HG03175 (cell line): ENCODE measurements at regions not wholly inside any gene's neighbourhood (a gene's known extent, or its start where the extent isn't known, plus 50 kb on each side); places are given as distances from the start of the nearest gene placed in this dataset.

Experiments used
- ATAC-seq: cut with Tn5 transposase; IDR thresholded peaks from one replicate; pipeline ENCODE4 v1.9.1; 2021; ENCODE audit warnings: mild to moderate bottlenecking, moderate library complexity; ENCODE audit not compliant: unreplicated experiment

GRCh38 chr1:189851806-189852367, 625.8 kb downstream of the BRINP3 start:
- peak; percentile 43 for ATAC-seq

DNA sequence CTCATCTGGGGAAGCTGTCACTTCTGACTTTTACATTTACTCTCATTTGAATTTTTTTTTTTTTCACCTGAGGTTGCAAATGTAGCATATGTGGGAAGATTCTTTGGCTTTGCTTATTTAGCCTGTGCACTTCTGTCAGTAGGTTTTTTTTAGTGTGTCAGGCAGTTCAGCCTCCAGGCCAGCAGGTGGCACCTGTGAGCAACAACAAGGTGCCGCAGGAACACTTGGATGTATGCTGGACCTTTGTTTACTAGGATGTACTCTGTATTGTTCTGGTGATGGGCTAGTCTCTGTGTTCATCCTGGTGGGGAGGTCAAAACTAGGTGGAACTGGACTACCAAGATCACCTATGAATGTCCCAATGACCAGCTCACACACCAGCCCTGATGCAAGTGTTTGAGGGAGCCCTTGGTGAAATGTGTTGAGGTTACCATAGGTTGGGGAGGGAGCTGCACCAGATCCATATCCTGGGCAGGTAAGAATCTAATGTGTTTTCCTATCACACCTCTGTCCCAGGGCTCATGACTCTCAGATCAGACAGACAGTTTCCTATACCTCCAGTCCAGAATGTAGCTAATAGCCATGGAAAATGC, 618.2 kb downstream of the BRINP3 start:
- ATAC-seq, result no peak

GRCh38 chr1:189866606-189867005, 611.1 kb downstream of the BRINP3 start:
- no peak for ATAC-seq

- no peak for ATAC-seq
Observed at GRCh38 chr1:189868021-189868420, 609.6 kb downstream of the BRINP3 start.

- no peak for ATAC-seq
Observed at GRCh38 chr1:189874715-189875435, 602.8 kb downstream of the BRINP3 start.

GRCh38 chr1:189880135-189880534, 597.5 kb downstream of the BRINP3 start:
- no peak for ATAC-seq

DNA sequence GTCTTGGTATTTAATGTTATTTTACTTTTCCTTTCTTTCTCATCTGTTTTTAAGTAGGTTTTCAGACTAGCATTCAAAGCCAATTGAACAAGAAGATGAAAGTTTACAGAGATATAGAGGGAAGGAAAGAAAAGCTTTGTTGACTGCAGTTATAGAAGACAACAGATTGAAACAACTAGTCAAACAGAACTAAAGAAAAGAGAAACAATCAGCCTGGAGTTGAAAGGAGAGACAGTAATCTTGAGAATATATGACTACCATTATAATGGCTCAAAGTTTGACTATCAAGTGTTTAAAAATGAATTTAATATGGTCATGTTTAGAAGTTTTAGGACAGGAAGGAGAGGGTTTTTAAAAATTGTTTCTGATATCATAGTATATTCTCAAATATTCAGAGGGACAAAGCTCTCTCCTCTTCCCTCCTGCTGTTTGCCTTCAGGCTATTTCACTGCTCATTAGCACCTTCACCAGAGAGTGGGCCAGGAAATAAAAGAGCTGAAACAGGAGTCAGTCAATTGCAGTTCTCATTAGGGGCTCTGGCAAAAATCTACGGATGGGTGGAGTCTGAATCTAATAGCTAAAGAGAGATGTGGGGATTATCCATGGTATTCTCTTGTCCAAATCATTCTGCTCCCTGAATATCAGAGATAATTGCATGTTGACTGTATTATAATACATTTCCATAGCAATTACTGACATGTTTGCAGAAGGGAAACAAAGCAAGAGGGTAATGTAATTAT, 577.8 kb downstream of the BRINP3 start:
- ATAC-seq, result no peak

- ATAC-seq, result no peak
Observed at GRCh38 chr1:189904509-189904908, 573.2 kb downstream of the BRINP3 start.

- no peak for ATAC-seq
Observed at GRCh38 chr1:189908113-189908512, 569.6 kb downstream of the BRINP3 start.

GRCh38 chr1:189921613-189922012, 556.1 kb downstream of the BRINP3 start:
- no peak for ATAC-seq

GRCh38 chr1:189927641-189928040, 550.0 kb downstream of the BRINP3 start:
- no peak for ATAC-seq

DNA sequence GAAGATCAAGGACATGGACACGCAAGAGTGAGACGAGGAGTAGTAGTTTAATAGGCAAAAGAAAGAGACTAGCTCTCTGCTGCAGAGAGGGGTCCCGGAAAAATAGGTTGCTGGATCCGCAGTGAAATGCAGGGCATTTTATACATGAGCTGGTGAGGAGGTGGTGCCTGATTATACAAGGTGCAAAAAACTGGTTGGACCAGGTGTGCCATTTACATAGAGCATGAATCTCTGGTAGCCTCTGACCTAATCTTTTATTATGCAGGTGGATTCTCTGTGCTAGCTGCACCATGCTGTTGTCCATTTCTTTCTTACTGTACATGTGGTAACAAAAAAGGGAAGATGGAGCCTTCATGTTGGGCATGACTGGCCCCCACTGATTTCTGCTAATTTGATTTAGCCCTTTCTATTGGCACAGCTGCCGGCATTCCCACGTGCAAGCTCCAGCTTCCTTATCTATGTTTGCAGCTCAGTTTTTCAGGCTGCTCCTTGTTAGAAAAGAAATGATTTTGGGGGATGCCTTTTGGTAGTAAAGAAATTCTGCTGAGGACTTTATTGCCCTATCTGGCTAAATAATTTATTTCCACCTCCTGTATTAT, 548.1 kb downstream of the BRINP3 start:
- ATAC-seq, result no peak

DNA sequence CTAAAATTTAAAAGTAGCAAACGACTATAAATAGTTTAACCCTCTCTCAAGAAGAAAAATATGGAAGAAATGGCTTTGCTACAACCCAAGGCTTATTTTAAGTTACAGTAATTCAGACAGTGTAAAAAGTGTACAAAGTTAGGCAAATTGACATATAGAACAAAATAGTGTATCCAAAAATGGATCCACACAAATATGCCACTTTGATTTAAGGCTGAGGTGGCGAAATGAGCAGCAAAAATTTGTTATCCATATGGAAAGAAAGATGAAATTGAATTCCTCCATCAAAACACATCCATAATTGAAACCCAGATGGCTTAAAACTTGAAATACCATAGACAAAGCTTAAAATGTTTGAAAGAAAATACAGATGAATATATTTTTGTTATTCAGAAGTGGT, 540.8 kb downstream of the BRINP3 start:
- ATAC-seq, result no peak

DNA sequence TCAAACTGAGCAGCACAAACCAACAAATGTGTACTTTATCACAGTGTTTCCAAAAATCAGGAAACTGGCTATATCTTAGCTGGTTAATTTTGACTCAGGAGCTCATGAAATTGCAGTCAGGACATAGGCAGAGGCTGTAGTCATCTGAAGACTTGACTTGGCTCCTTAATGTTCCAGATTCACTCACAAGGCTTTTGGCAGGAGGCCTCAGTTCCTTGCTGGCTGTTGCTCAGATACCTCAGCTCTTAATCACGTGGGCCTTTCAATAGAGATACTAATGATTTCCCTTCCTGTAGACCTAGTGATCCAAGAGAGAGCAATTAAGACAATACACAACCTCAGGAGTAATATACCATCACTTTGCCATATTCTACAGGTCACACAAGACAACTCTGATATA, 537.7 kb downstream of the BRINP3 start:
- ATAC-seq, result no peak

DNA sequence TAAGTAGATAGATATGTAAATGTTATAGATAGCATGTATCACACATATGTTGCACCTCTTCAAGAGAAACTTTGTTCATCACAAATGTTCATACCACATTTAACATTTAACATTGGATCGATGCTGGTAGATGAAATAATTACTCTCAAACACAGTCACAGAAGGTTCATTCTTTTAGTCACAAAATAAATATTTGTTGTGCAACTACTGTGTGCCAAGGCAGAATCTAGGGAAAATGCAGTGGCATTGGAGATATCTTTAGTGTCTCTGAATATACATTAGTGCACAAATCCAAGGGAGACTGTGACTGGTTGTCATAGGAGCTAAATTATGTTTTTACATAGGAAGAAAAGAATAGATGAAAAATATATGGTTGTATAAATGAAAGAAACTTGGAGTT, 535.7 kb downstream of the BRINP3 start:
- no peak for ATAC-seq

DNA sequence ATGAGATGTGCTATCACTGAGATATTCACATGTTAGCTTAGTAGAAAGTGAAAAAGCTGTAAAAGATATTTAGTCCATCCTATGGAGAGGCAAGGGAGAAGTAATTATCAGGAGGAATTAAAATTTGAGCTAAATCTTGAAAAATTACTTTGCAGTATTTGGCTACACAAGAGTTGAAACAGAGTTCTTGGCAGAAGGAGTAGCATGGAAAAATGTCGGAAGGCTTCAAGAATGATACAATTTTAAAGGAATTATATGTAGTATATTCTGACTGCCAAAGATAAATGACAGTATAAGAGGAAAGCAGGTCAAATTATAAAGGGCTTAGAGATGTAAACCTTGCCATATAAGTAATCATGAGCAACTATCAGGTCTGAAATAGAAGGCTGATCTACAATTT, 518.9 kb downstream of the BRINP3 start:
- no peak for ATAC-seq

- ATAC-seq, result no peak
Observed at GRCh38 chr1:189960769-189961168, 516.9 kb downstream of the BRINP3 start.

DNA sequence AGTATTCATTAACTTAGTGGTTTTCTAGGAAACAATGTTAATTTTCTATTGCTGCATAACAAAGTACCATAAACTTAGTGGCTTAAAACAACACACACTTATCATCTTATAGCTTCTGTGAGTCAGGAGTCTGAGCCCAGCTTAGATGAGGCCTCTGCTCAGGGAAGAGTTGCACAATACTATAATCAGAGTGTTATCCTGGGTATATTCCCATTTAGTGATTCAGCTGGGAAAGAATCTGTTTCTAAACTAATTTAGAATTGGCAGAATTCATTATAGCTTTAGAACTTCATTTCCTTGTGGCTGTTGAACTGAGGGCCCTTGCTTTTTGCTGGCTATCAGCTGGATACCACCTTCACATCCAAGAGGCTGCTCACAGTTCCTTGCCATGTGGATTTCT, 515.5 kb downstream of the BRINP3 start:
- ATAC-seq, result no peak

DNA sequence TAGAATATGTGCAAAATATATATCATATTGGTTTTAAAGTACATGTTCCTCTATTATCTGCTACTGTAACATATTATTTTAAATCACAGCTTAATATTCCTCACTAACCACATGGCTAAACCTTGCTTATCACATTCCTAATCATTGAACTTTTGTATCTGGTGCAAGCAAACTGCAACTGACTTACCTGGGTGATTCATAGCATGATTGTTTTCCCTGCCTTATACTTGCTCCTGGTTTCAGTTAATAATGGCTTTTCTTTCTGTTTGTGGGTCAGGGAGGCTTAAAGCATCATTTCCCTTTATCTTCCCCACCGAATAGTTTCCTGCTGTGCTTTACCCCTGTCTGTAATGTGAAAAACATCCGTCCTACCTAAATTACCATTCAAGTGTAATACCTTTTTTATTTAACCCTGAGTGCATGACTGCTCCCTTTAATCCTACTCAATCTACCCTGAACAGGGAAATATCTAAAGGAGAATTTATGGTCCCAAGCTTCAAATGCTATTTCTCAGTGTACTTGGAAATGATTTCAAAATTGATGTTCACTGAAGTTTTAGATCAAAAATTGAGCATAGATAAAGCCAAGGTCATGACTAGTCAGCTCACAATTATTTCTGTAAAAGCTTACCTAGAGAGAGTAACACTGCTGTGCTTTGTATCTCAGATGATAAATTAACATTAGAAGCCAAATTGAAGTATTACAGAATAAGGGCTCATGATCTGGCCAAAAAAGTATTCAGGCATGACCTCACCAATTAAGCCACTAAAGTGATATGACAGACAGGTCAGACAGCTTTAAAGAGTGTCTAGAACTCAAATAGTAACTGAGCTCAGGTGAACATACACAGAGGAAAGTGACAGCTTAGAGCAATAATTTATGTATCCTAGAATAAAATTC, 507.1 kb downstream of the BRINP3 start:
- ATAC-seq, result no peak

DNA sequence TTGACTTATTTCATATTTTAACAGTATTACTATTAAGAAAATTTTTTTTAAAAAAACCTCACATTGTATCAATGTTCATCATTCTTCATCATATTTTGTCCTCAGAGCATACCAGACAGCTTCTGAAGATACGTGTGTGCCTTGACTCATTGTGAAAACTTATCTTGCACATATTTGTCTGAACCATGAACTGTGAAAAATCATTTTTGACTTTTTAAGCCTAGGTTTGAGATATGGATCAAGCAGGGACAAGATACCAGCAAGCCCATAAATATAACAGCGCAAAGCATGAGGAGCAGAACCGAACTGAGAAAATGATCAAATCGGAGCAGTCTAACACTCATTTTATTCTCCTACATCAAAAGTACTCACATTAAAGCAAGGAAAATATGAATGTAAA, 506.0 kb downstream of the BRINP3 start:
- no peak for ATAC-seq
